Stimulated activated CD8-positive, alpha-beta memory T cell treated with anti-CD3 and anti-CD28 coated beads, Interleukin-2, amount 100 ng/mL, for 48 hours (primary cell): ENCODE measurements at regions not wholly inside any gene's neighbourhood (a gene's known extent, or its start where the extent isn't known, plus 50 kb on each side); places are given as distances from the start of the nearest gene placed in this dataset.
"Not testable (repeated sequence)": the region's sequence is repeated elsewhere in the genome, so short reads cannot be mapped to it uniquely, and the experiment has no call there.

Source experiments
- DNase-seq, 2 donors: peaks; one replicate each; pipeline ENCODE4 v3.0.0-alpha.2; 2020; ENCODE audit warnings: low read depth in 2 of 2

DNA sequence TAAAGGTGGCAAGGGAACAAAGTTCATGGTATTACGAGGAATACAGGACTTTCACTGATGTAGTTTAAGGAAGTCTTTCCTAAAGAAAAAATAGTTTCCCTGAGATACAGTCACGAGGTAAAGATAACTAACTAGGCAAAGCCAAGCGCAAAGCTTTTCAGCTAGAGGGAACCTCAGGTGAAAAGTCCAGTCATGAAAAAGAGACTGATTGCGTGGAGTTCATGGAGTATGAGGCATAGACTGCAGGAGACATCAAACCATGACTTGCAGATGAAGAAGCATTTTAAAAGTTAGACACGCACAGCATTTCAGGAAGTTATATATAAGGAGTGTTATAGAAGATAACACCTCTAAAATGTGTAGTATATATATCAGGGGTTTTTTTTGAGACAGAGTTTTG is 205.6 kb upstream of the ZNF184 start:
- DNase-seq = no peak

DNA sequence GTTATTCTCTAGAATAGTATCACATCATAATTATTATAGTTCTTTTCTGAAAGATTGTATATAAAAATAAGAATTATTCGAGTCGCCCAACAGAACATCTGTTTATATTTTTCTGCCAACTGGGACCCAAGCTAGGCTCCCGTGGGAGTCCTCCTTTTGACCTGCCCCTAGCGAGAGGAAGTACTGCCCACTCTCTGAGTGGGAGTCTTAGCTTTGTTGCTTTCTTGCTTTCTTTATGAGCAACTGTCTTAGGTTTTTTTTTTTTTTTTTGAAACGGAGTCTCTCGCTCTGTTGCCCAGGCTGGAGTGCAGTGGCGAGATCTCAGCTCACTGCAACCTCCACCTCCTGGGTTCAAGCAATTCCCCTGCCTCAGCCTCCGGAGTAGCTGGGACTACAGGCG is 202.0 kb upstream of the ZNF184 start:
- DNase-seq = no peak

DNA sequence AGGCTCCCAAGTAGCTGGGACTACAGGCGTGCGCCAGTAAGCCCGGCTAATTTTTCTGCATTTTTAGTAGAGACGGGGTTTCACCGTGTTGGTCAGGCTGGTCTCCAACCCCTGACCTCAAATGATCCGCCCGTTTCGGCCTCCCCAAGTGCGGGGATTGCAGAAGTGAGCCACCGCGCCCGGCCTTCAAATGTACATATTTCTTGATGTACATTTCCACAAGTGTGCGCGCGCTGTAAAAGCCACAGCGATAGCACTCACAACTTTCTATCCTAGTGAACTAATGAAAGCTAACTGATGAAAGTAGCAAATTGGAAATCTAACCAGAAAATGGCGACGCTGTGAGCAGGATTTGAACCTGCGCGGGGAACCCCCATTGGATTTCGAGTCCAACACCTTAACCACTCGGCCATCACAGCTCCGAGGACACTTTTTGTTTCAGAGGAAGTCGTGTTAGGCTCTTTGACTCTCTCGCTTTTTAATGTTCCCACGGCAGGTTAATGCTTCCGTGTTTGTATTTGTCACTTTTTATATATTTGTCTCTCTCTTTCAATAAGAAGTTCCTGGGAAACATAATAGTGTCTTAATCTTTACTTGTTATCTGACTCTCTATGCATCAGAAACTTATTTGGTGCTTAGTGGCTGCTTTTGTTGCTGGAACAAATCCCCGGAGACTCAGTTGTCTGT is 199.4 kb upstream of the ZNF184 start:
- DNase-seq = peak in 1 of 2 donors; percentile 31

DNA sequence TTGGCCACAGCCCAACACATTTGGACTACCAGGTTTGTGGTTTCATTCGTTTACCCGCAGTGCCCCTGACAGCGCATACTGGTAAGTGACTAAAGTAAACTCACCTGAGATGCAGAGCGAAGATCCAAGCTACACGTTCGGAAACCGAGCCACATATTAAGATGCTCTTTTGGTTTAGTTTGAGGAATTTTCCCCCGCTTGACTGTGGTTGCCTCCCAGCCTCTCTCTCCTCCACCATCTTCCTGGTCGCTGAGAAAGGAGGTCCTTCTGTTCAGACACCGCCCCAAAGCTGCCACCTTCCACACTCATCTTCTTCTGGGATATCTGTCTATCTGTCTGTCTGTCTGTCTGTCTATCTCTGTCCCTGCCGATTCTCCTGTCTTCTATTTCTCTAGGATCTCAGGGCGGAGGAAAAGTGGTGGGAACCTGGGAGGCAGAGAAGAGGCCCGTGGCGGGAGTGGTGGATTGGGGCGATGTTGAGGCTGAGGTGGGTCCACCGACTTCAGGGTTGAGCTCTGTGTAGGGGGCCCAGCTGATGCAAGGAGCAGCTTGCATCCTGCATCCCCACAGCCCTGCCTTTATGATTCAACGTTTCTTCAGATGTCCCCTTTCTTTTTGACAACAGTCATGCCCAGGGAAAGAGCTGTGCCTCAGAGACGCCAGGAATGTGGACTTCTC is 196.9 kb upstream of the ZNF184 start:
- DNase-seq = no peak

DNA sequence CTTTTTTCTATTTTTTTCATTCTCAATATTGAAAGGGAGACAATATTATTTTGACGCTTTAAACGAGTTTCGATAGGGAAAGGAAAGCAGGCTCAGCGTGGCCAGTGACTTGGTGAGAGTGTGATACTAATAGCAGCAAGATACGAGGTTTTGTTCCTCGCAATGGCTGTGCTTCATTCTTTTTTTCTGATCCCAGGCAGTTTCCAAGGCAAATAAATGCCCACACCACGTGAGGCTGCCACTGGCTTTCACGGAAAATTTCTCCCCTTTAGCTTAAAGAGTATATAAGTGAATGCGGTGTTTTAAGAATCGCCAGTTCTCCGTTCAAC is 196.4 kb upstream of the ZNF184 start:
- DNase-seq = no peak

DNA sequence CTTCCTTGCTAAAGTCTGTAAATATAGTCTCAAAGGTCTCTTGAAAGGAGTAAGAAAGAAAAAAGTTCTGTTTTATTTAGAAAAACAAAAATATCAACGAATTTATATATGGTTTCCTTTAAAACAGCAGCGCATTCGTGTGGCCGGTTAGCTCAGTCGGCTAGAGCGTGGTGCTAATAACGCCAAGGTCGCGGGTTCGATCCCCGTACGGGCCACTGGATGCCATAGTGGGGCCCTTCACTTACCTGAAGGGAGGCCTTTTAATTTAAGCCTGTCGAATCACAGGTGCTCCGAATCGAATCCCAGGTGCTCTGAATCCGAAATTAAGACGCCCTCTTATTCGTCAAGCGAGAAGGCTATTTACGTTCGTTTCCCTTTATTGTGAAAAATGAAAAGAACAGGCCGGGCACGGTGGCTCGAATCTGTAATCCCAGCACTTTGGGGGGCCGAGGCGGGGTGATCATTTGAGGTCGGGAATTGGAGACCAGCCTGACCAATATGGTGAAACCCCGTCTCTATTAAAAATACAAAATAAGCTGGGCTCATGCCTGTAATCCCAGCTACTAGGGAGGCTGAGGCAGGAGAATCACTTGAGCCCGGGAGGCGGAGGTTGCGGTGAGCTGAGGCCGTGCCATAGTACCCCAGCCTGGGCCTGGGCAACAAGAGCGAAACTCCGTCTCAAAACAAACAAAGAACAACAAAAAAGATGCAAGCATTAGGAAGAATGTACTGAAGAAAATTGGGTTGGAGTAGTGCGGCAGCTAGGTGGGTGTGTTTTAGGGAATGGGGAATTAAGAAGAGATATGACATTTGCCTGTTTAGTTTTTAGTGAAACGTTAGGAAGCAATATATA is 195.8 kb upstream of the ZNF184 start:
- DNase-seq = peak; percentile 61 to 67

DNA sequence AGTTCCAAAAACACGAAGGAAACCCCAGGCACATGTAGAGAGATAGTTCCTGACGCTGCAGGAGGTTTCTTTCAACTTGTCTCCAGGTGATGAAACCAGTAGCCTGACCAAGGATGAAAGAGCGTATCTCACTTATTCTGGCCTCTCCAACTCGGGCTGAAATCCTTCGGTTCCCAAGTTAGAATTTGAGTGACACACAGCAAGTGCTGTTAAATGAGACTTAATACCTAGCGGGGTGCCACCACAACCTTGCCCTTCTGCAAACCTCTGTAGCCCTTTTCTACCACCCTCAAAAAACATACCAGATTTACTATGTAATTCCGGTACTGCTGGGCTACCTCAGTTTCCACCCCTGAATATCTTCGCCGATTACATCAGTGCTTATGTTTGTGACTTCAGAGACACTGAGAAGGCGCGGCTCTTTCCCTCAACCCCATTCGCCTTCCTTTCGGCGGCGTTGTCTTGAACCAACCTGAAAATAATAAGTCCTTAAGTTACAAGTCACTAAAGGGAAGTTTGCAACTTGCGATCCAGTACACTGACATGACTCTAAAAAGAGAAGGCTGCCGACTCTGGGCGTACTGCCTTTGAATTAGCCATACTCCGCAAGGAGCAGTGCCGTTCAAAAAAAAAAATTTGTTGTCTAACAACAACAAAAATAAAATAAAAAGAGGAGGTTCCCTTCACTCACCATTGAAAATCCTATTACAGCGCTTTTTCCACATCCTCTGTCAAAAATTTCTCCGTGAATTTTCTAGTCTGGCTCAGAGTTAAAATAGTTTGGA is 194.9 kb upstream of the ZNF184 start:
- no peak for DNase-seq

DNA sequence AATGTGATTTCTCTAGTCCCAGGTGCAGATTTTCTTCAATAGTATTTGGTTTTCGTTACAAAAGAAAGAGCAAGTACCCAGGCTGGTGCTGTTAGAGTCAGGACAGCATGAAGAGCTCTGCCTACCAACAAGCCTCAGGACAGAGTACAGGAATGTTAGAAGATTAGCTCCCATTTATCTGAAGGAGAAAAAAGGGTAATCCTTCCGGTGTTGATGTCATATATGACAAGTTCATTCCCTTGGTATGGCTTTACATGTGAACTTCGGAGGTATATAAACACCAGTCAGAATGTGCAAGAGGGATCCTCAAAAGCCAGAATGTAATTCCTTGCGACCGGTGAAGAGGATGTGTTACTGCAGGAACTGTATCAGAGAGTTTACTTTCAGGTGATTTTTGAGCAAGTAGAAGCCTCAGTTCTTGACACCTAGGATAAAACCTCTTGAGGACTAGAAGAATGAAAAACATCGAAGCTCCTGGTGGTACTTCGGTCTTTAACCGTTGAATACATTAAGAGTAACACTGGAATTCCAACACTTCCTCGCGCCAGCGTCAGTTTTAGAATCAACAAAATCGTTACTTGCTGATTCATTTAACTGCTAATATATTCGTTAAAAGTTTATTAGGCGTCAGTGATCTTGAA is 194.2 kb upstream of the ZNF184 start:
- DNase-seq = no peak

DNA sequence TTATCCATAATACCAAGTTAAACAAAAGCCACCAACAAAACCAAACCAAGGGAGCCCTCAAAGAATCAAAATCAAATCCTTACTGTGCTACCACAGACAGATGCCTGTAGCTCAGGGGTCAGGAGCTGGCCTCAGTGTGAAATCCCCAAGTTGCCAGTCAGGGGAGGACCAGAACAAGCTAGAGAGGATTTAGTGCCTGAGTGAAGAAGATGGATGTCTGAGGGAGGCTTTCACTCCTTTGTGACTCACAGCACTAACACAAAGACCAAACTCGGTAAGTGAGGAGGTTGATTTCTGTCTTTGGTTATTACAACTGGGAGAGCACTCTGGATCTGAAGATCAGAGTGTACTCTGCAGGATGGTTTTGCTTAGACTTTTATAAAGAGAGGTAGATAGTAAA is 189.9 kb upstream of the ZNF184 start:
- no peak for DNase-seq

DNA sequence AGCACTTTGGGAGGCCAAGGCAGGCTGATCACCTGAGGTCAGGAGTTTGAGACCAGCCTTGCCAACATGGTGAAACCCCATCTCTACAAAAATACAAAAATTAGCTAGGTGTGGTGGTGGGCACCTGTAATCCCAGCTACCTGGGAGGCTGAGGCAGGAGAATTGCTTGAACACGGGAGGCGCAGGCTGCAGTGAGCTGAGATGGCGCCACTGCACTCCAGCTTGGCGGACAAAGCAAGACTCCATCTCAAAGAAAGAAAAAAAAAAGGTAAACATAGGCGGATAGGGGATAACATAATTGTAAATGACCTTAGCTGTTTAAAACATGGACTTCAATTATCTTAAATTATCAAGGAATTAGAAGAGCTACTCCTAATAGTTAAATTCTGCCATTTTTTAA is 189.3 kb upstream of the ZNF184 start:
- not testable (repeated sequence) for DNase-seq

DNA sequence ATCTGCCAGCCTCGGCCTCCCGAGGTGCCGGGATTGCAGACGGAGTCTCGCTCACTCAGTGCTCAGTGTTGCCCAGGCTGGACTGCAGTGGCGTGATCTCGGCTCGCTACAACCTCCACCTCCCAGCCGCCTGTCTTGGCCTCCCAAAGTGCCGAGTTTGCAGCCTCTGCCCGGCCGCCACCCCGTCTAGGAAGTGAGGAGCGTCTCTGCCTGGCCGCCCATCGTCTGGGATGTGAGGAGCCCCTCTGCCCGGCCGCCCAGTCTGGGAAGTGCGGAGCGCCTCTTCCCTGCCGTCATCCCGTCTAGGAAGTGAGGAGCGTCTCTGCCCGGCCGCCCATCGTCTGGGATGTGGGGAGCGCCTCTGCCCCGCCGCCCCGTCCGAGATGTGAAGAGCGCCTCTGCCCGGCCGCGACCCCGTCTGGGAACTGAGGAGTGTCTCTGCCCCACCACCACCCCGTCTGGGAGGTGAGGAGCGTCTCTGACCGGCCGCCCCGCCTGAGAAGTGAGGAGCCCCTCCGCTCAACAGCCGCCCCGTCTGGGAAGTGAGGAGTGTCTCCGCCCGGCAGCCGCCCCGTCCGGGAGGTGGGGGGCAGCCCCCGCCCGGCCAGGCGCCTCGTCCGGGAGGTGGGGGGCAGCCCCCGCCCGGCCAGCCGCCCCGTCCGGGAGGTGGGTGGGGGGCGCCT is 180.4 kb upstream of the ZNF184 start:
- not testable (repeated sequence) for DNase-seq

DNA sequence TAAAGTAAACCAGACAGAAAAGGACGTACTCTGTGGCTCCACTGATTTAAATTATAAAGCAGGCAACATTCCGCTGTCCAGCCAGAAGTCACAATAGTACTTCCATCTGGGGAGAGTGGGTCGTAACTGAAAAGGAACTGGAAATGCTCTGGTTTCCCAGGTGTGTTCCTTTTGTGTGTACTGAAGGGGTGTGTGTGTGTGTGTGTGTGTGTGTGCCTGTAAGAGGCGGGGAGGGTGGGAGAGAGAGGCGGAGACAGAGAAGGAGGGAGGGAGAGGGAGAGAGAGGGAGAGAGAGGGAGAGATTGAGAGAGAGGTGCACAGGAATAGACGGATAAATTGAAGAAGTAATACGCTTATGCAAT is 178.4 kb upstream of the ZNF184 start:
- no peak for DNase-seq

DNA sequence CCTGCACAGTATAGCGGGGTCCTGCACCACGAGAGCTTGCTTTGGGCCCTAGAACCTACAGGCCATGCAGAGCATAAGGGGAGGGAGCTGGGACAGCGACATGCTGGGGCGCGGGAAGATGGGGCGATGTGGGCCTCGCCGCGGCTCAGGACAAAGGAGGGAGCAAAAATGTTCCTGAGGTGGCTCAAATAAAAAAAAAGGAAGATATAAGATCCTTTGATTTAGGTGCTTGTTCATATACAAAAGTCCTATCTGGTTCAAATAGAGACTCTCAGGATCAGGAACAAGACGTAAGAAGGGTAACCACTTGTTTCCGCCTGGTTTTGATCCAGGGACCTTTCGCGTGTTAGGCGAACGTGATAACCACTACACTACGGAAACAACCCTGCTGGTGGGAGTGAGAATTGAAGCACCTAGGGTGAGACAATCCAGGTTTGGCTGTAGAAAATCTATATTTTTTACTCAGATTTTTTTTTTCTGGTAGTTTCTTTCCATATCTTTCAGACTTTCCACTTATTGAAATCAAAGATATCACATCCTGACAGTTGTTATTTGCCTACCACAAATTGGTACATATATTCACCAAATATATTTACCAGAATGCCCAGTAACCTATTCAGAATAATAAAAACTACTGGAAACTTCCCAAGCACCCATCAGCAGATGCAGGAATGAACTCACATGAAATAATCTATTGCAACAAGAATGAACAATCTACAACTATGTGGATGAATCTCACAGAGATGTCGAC is 177.9 kb upstream of the ZNF184 start:
- peak; percentile 34 to 58 for DNase-seq

DNA sequence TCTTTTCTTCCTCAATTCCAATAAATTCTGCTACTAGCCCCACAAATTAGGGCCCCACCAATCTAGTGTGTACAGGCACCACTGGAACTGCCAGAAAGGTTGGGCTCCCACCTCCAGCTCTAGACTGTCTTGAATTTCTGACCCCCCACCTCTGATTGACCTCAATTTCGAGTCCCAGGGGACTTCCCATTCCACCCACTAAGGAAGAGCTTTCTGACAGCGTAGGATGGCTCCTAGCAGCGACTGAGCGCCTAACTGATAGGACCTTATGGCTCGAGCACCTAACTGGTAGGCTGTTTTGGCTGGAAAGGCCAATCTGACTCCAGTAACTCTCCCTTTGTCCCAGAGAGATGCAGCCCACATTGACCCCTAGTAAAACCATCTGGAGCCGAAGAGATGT is 171.6 kb upstream of the ZNF184 start:
- no peak for DNase-seq

DNA sequence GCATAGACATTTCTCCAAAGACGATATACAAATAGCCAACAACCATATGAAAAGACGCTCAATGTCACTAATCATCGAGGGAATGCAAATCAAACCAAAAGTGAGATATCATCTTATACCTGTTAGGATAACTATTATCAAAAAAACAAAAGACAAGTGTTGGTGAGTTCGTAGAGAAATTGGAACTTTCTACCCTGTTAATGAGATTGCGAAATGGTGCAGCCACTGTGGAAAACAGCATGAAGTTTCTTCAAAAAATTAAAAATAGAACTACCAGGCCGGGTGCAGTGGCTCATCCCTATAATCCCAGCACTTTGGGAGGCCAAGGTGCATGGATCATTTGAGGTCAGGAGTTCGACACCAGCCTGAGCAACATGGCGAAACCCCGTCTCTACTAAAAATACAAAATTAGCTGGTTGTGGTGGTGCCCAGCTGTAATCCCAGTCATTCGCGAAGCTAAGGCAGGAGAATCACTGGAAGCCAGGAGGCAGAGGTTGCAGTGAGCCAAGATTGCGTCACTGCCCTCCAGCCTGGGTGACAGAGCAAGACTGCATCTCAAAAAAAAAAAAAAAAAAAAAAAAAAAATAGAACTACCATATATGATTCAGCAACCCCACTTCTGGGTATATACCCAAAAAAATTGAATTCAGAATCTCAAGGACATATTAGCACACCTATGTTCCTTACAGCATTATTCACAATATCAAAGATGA is 170.0 kb upstream of the ZNF184 start:
- DNase-seq = no peak

DNA sequence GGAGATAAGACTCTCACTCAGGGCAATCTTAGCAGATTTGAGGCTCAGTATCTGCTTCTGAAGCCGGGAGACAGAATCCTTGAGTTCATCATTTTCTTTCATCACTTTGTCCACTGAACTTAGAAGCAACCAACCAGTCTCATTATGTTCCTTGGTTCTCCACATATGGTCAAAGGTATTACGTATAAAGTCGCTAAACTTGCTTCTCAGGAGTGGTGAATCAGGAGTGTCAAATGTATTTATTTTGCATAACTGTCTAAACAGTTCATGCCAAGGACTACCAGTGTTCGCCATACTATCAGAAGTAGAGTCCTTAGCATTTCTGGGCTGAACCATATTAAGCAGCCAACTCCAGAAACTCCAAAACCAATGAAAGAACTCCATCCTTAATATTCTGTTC is 163.0 kb upstream of the ZNF184 start:
- DNase-seq = not testable (repeated sequence)

DNA sequence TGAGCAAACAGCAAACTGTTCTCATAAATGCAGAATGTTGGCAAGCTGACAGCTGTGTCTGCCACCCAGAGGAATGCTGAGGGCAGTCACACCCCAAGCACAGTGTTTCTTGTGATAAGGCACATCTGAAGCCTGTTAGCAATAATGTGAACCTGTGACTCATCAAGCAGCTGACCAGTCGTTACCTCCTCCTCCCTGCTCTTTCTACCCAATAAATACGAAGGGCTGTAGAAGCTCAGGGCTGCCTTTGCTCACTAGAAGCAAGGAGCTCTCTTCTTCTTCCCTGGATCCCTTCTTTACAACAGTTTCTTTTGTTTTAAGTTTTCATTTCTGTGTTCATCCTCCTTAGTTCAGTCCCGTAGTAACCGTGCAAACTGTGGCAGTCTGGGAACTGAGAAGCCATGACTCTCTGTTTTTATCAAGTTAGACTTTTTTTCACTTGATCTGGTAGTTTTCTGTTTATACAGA is 160.3 kb upstream of the ZNF184 start:
- DNase-seq = not testable (repeated sequence)

DNA sequence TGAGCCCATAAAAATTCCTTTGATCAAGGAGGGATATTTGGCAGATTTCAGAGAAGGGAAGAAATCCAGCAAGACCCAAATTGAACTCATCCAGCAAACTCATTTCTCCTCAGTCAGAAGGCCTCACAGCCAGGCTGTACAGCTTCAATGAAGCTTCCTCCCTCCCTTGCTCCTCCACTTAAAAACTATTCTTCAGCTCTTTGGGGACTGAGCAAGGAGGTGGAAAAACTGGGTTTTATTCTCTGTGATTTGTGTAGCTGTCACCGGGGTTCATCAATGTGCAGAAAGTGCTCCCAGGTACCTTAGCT is 158.7 kb upstream of the ZNF184 start:
- no peak for DNase-seq

DNA sequence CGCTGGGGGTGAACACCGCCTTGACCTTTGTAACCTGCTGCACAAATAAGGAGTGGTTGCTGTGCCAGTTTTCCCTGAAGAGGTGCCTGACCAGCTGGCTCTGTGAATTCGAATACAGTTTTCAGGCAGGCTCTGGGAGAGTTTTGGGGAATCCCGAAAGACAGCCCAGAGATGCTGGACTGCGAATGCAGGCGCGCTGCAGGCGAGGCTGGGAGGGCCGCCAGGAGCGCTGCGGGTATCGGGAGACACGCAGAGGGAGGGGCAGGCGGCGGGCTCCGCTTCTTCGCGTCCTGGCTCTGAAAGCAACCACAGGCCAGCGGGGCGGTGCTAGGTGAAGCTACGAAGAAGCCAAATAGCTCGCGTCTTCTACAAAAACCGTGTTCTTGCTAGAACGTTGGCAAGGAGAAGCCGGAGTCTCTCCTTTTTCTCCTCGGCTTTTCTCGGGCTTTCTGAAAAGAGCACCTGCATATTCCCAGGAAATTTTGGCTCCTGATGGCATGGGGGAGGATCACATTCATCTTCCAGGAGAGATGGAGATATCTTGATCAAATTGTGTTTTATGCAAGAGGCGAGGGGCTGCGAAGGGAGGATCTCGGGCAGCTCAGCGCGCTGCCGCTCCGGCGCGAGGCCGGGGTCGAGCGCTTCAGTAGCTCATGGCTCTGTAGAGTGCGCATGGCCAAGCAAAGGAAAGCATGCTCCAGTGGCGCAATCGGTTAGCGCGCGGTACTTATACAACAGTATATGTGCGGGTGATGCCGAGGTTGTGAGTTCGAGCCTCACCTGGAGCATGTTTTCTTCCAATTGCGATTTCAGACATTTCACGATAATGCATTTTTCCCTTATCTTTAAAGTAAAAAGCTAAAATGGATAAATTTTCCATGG is 158.1 kb upstream of the ZNF184 start:
- DNase-seq = peak; percentile 53 to 58
